GM19043 (cell line): ENCODE measurements at regions not wholly inside any gene's neighbourhood (a gene's known extent, or its start where the extent isn't known, plus 50 kb on each side); places are given as distances from the start of the nearest gene placed in this dataset.

Experiments
- ATAC-seq: cut with Tn5 transposase; IDR thresholded peaks from one replicate; pipeline ENCODE4 v1.9.1; 2021; ENCODE audit warnings: low read depth; ENCODE audit not compliant: unreplicated experiment

- ATAC-seq = no peak
Observed at GRCh38 chr2:235244255-235245220, 249.3 kb upstream of the AGAP1 start.

- no peak for ATAC-seq
Observed at GRCh38 chr2:235247001-235247400, 246.8 kb upstream of the AGAP1 start.

- ATAC-seq = no peak
Observed at GRCh38 chr2:235255693-235256092, 238.2 kb upstream of the AGAP1 start.

- ATAC-seq = no peak
Observed at GRCh38 chr2:235257590-235257989, 236.3 kb upstream of the AGAP1 start.

GRCh38 chr2:235262750-235263149, 231.1 kb upstream of the AGAP1 start:
- no peak for ATAC-seq

GRCh38 chr2:235263205-235264120, 230.4 kb upstream of the AGAP1 start:
- no peak for ATAC-seq

- ATAC-seq = no peak
Observed at GRCh38 chr2:235264121-235264493, 229.7 kb upstream of the AGAP1 start.

- no peak for ATAC-seq
Observed at GRCh38 chr2:235264512-235264911, 229.3 kb upstream of the AGAP1 start.

- no peak for ATAC-seq
Observed at GRCh38 chr2:235265348-235265965, 228.4 kb upstream of the AGAP1 start.

- no peak for ATAC-seq
Observed at GRCh38 chr2:235267251-235267650, 226.6 kb upstream of the AGAP1 start.

- no peak for ATAC-seq
Observed at GRCh38 chr2:235268535-235268934, 225.3 kb upstream of the AGAP1 start.

GRCh38 chr2:235270291-235270690, 223.6 kb upstream of the AGAP1 start:
- no peak for ATAC-seq

- ATAC-seq = peak; percentile 93
Observed at GRCh38 chr2:235270956-235271355, 222.9 kb upstream of the AGAP1 start.

- no peak for ATAC-seq
Observed at GRCh38 chr2:235271936-235272335, 221.9 kb upstream of the AGAP1 start.

GRCh38 chr2:235274023-235274422, 219.8 kb upstream of the AGAP1 start:
- no peak for ATAC-seq

GRCh38 chr2:235277485-235277884, 216.4 kb upstream of the AGAP1 start:
- no peak for ATAC-seq

GRCh38 chr2:235278771-235279355, 215.0 kb upstream of the AGAP1 start:
- ATAC-seq = no peak

GRCh38 chr2:235279965-235280364, 213.9 kb upstream of the AGAP1 start:
- no peak for ATAC-seq

- no peak for ATAC-seq
Observed at GRCh38 chr2:235283246-235283645, 210.6 kb upstream of the AGAP1 start.

GRCh38 chr2:235286622-235287374, 207.0 kb upstream of the AGAP1 start:
- ATAC-seq = no peak
